ENCODE measurements at regions not wholly inside any gene's neighbourhood (a gene's known extent, or its start where the extent isn't known, plus 50 kb on each side); places are given as distances from the start of the nearest gene placed in this dataset.

- Mint-ChIP-seq H3K4me1 (no peaks in the 10 kb centered on the region), H3K27me3 (no peaks in the 10 kb centered on the region), H3K27ac (no peak overlapping the region), H3K36me3 (no peaks in the 10 kb centered on the region), H3K9me3 (no peaks in the 10 kb centered on the region), H3K4me3 (no peak overlapping the region)
- DNase-seq, result no peak
- POLR2A ChIA-PET, result no interaction called here
- ATAC-seq, result peak in 1 of 2 donors; percentile 18
These were observed 407.6 kb upstream of the BOD1L1 start for GRCh38 chr4:14035076-14035475.

- Mint-ChIP-seq H3K36me3 (no peaks in the 10 kb centered on the region), H3K27me3 (peaks cover 0 to 1% (median 0%) of the 10 kb centered on the region in 5 donors), H3K9me3 (no peaks in the 10 kb centered on the region), H3K4me3 (no peak overlapping the region), H3K4me1 (no peaks in the 10 kb centered on the region), H3K27ac (no peak overlapping the region)
- ATAC-seq, result no peak
- DNase-seq, result no peak
- POLR2A ChIA-PET, result no interaction called here
These were observed 415.7 kb upstream of the BOD1L1 start for GRCh38 chr4:14043203-14043602.

- Mint-ChIP-seq H3K27ac (no peak overlapping the region), H3K36me3 (no peaks in the 10 kb centered on the region), H3K9me3 (no peaks in the 10 kb centered on the region), H3K27me3 (peaks cover 0 to 1% (median 0%) of the 10 kb centered on the region in 5 donors), H3K4me3 (no peak overlapping the region), H3K4me1 (no peaks in the 10 kb centered on the region)
- DNase-seq (no peak), ATAC-seq (no peak)
- POLR2A ChIA-PET, result no interaction called here
These were observed 419.1 kb upstream of the BOD1L1 start for GRCh38 chr4:14046642-14047041.

GRCh38 chr4:14047840-14048239, 420.3 kb upstream of the BOD1L1 start:
- Mint-ChIP-seq H3K27me3 (peaks cover 0 to 1% (median 0%) of the 10 kb centered on the region in 5 donors), H3K27ac (no peak overlapping the region), H3K4me1 (no peaks in the 10 kb centered on the region), H3K4me3 (no peak overlapping the region), H3K9me3 (no peaks in the 10 kb centered on the region), H3K36me3 (no peaks in the 10 kb centered on the region)
- POLR2A ChIA-PET, result no interaction called here
- ATAC-seq (no peak), DNase-seq (no peak)

GRCh38 chr4:14049946-14050345, 422.4 kb upstream of the BOD1L1 start:
- POLR2A ChIA-PET, result no interaction called here
- ATAC-seq (no peak), DNase-seq (no peak)
- no peak overlapping the region for H3K4me3 Mint-ChIP-seq
- H3K36me3 Mint-ChIP-seq, result no peaks in the 10 kb centered on the region
- peaks cover 0 to 1% (median 0%) of the 10 kb centered on the region in 5 donors for H3K27me3 Mint-ChIP-seq
- no peaks in the 10 kb centered on the region for H3K9me3 Mint-ChIP-seq
- H3K27ac Mint-ChIP-seq, result no peak overlapping the region
- H3K4me1 Mint-ChIP-seq, result no peaks in the 10 kb centered on the region

GRCh38 chr4:14053291-14053690, 425.8 kb upstream of the BOD1L1 start:
- Mint-ChIP-seq H3K27ac (no peak overlapping the region), H3K4me1 (no peaks in the 10 kb centered on the region), H3K27me3 (no peaks in the 10 kb centered on the region), H3K36me3 (no peaks in the 10 kb centered on the region), H3K4me3 (no peak overlapping the region), H3K9me3 (peaks cover 0 to 5% (median 0%) of the 10 kb centered on the region in 9 donors)
- DNase-seq (no peak), ATAC-seq (no peak)
- POLR2A ChIA-PET, result no interaction called here

- peaks cover 0 to 5% (median 0%) of the 10 kb centered on the region in 9 donors for H3K9me3 Mint-ChIP-seq
- no peak overlapping the region for H3K4me3 Mint-ChIP-seq
- POLR2A ChIA-PET, result no interaction called here
- no peaks in the 10 kb centered on the region for H3K36me3 Mint-ChIP-seq
- no peaks in the 10 kb centered on the region for H3K4me1 Mint-ChIP-seq
- H3K27me3 Mint-ChIP-seq, result no peaks in the 10 kb centered on the region
- no peak overlapping the region for H3K27ac Mint-ChIP-seq
- ATAC-seq (no peak), DNase-seq (no peak)
These were observed 426.9 kb upstream of the BOD1L1 start for GRCh38 chr4:14054391-14054790.

GRCh38 chr4:14059006-14059405, 431.5 kb upstream of the BOD1L1 start:
- peak overlapping the region in 1 of 10 donors; percentile 4 for H3K4me3 Mint-ChIP-seq
- H3K4me1 Mint-ChIP-seq, result no peaks in the 10 kb centered on the region
- no peak overlapping the region for H3K27ac Mint-ChIP-seq
- H3K9me3 Mint-ChIP-seq, result peaks cover 0 to 5% (median 0%) of the 10 kb centered on the region in 9 donors
- POLR2A ChIA-PET, result no interaction called here
- H3K27me3 Mint-ChIP-seq, result no peaks in the 10 kb centered on the region
- no peak for DNase-seq
- no peak for ATAC-seq
- no peaks in the 10 kb centered on the region for H3K36me3 Mint-ChIP-seq

- ATAC-seq, result no peak
- H3K27ac Mint-ChIP-seq, result no peak overlapping the region
- peaks cover 0 to 2% (median 0%) of the 10 kb centered on the region in 5 donors for H3K27me3 Mint-ChIP-seq
- H3K36me3 Mint-ChIP-seq, result no peaks in the 10 kb centered on the region
- no peak overlapping the region for H3K4me3 Mint-ChIP-seq
- H3K4me1 Mint-ChIP-seq, result no peaks in the 10 kb centered on the region
- DNase-seq, result no peak
- POLR2A ChIA-PET, result no interaction called here
- H3K9me3 Mint-ChIP-seq, result peaks cover 0 to 2% (median 0%) of the 10 kb centered on the region in 9 donors
These were observed 437.5 kb upstream of the BOD1L1 start for GRCh38 chr4:14064984-14065383.

GRCh38 chr4:14065406-14065805, 437.9 kb upstream of the BOD1L1 start:
- no peaks in the 10 kb centered on the region for H3K4me1 Mint-ChIP-seq
- peaks cover 0 to 5% (median 0%) of the 10 kb centered on the region in 9 donors for H3K9me3 Mint-ChIP-seq
- H3K4me3 Mint-ChIP-seq, result no peak overlapping the region
- peaks cover 0 to 2% (median 0%) of the 10 kb centered on the region in 5 donors for H3K27me3 Mint-ChIP-seq
- POLR2A ChIA-PET, result no interaction called here
- ATAC-seq (no peak), DNase-seq (no peak)
- H3K27ac Mint-ChIP-seq, result no peak overlapping the region
- H3K36me3 Mint-ChIP-seq, result no peaks in the 10 kb centered on the region

GRCh38 chr4:14066979-14067378, 439.5 kb upstream of the BOD1L1 start:
- ATAC-seq (no peak), DNase-seq (no peak)
- H3K27me3 Mint-ChIP-seq, result peaks cover 0 to 2% (median 0%) of the 10 kb centered on the region in 5 donors
- H3K36me3 Mint-ChIP-seq, result no peaks in the 10 kb centered on the region
- H3K27ac Mint-ChIP-seq, result no peak overlapping the region
- no peaks in the 10 kb centered on the region for H3K4me1 Mint-ChIP-seq
- POLR2A ChIA-PET, result no interaction called here
- peaks cover 0 to 18% (median 10%) of the 10 kb centered on the region in 9 donors for H3K9me3 Mint-ChIP-seq
- no peak overlapping the region for H3K4me3 Mint-ChIP-seq

GRCh38 chr4:14069886-14070285, 442.4 kb upstream of the BOD1L1 start:
- peaks cover 0 to 2% (median 0%) of the 10 kb centered on the region in 5 donors for H3K27me3 Mint-ChIP-seq
- H3K9me3 Mint-ChIP-seq, result peaks cover 6 to 43% (median 21%) of the 10 kb centered on the region in 9 donors
- POLR2A ChIA-PET, result no interaction called here
- H3K4me3 Mint-ChIP-seq, result no peak overlapping the region
- DNase-seq, result no peak
- H3K36me3 Mint-ChIP-seq, result peaks cover 0 to 17% (median 0%) of the 10 kb centered on the region in 3 donors
- H3K27ac Mint-ChIP-seq, result no peak overlapping the region
- no peak for ATAC-seq
- no peaks in the 10 kb centered on the region for H3K4me1 Mint-ChIP-seq

- Mint-ChIP-seq H3K27me3 (peaks cover 0 to 2% (median 0%) of the 10 kb centered on the region in 5 donors), H3K36me3 (peaks cover 0 to 17% (median 0%) of the 10 kb centered on the region in 3 donors), H3K4me1 (peaks cover 0 to 3% (median 0%) of the 10 kb centered on the region in 4 donors), H3K4me3 (no peak overlapping the region), H3K9me3 (peaks cover 6 to 46% (median 24%) of the 10 kb centered on the region in 9 donors), H3K27ac (no peak overlapping the region)
- DNase-seq (no peak), ATAC-seq (no peak)
- POLR2A ChIA-PET, result no interaction called here
These were observed 442.9 kb upstream of the BOD1L1 start for GRCh38 chr4:14070289-14070880.

GRCh38 chr4:14072506-14072905, 445.0 kb upstream of the BOD1L1 start:
- peaks cover 0 to 8% (median 0%) of the 10 kb centered on the region in 4 donors for H3K4me1 Mint-ChIP-seq
- H3K27me3 Mint-ChIP-seq, result peaks cover 0 to 3% (median 0%) of the 10 kb centered on the region in 5 donors
- POLR2A ChIA-PET, result no interaction called here
- H3K9me3 Mint-ChIP-seq, result peaks cover 6 to 46% (median 28%) of the 10 kb centered on the region in 9 donors
- H3K27ac Mint-ChIP-seq, result no peak overlapping the region
- peaks cover 0 to 17% (median 0%) of the 10 kb centered on the region in 3 donors for H3K36me3 Mint-ChIP-seq
- ATAC-seq (no peak), DNase-seq (no peak)
- no peak overlapping the region for H3K4me3 Mint-ChIP-seq

Measured in naive thymus-derived CD8-positive, alpha-beta T cell (primary cell).